ENCODE measurements at regions not wholly inside any gene's neighbourhood (a gene's known extent, or its start where the extent isn't known, plus 50 kb on each side); places are given as distances from the start of the nearest gene placed in this dataset.

GRCh38 chr2:13905831-13906230, 726.7 kb upstream of the LRATD1 start:
- no peak overlapping the region for H3K27ac ChIP-seq (ENCODE audit: low read depth)
- H3K4me1 ChIP-seq (ENCODE audit: insufficient read depth) = no peaks in the 10 kb centered on the region

GRCh38 chr2:13916066-13916465, 716.5 kb upstream of the LRATD1 start:
- Histone ChIP-seq H4K20me1 (replicated peaks; ENCODE audit: insufficient read depth) (no peaks in the 10 kb centered on the region), H3K27ac (ENCODE audit: low read depth) (no peak overlapping the region), H3K4me2 (no peak overlapping the region), H3K9me2 (ENCODE audit: insufficient read depth) (no peaks in the 10 kb centered on the region), H2AFZ (no peak overlapping the region), H3F3A (replicated peaks; ENCODE audit: low read depth) (no peaks in the 10 kb centered on the region), H3K36me3 (ENCODE audit: insufficient read depth) (no peaks in the 10 kb centered on the region; the same call in 1 of the 2 replicates), H3K4me3 (no peak overlapping the region), H3K4me1 (ENCODE audit: insufficient read depth) (peaks cover 6% of the 10 kb centered on the region; the same call in 1 of the 2 replicates), H3K79me2 (replicated peaks; ENCODE audit: insufficient read depth) (no peaks in the 10 kb centered on the region), H3K27me3 (ENCODE audit: insufficient read depth) (no peaks in the 10 kb centered on the region)
- H3K27me3 Mint-ChIP-seq (ENCODE audit: insufficient read depth, low read depth, poor library complexity) = no peaks in the 10 kb centered on the region
- H3K36me3 Mint-ChIP-seq (ENCODE audit: low read depth) = no peaks in the 10 kb centered on the region
- no peak overlapping the region for H3K4me3 Mint-ChIP-seq
- H3K27ac Mint-ChIP-seq = no peak overlapping the region
- ATAC-seq (no peak), DNase-seq (ENCODE audit: low spot score) (no peak)
- no peaks in the 10 kb centered on the region for H3K9me3 Mint-ChIP-seq
- peaks cover 10% of the 10 kb centered on the region; the same call in 2 of the 3 replicates for H3K4me1 Mint-ChIP-seq
- no peak for TF ChIP-seq ZNF114 (CRISPR knock-in tag; IDR thresholded peaks at IDR 0.05)
- no peak for TF ChIP-seq STAT1 (IDR thresholded peaks at IDR 0.05; ENCODE audit: unreplicated experiment)
- no peak for TF ChIP-seq CREB1 (CRISPR knock-in tag; IDR thresholded peaks at IDR 0.05; ENCODE audit: low read depth)
- TF ChIP-seq NANOG (IDR thresholded peaks at IDR 0.05; ENCODE audit: borderline replicate concordance) = no peak
- no peak for TF ChIP-seq CTCF (conservative IDR thresholded peaks at IDR 0.05; ENCODE audit: low read depth in 2 of 2)
- TF ChIP-seq EZH2 (IDR thresholded peaks at IDR 0.05; ENCODE audit: low read depth, unreplicated experiment) = no peak
- no peak for TF ChIP-seq EZH2phosphoT487 (IDR thresholded peaks at IDR 0.05; ENCODE audit: unreplicated experiment)
- no peak for TF ChIP-seq ZNF462 (CRISPR knock-in tag; IDR thresholded peaks at IDR 0.05)
- no peak for TF ChIP-seq JUNB (IDR thresholded peaks at IDR 0.05; ENCODE audit: unreplicated experiment)
- no peak for TF ChIP-seq POLR2AphosphoS5 (IDR thresholded peaks at IDR 0.05; ENCODE audit: low read depth)
- TF ChIP-seq REST (IDR thresholded peaks at IDR 0.05; ENCODE audit: unreplicated experiment) = no peak

More at GRCh38 chr2:13905831-13906230, 726.7 kb upstream of the LRATD1 start:
- H3K9me3 Mint-ChIP-seq = no peaks in the 10 kb centered on the region
- no peak overlapping the region for H3K4me3 ChIP-seq
- no peak for TF ChIP-seq EZH2 (IDR thresholded peaks at IDR 0.05; ENCODE audit: low read depth, unreplicated experiment)
- no peak for TF ChIP-seq CREB1 (CRISPR knock-in tag; IDR thresholded peaks at IDR 0.05; ENCODE audit: low read depth)
- no peak for TF ChIP-seq ZNF331 (CRISPR knock-in tag; IDR thresholded peaks at IDR 0.05; ENCODE audit: low read depth)
- TF ChIP-seq ZNF114 (CRISPR knock-in tag; IDR thresholded peaks at IDR 0.05) = no peak
- DNase-seq (ENCODE audit: low spot score) = no peak
- no peaks in the 10 kb centered on the region for H3K36me3 ChIP-seq (ENCODE audit: insufficient read depth)
- no peaks in the 10 kb centered on the region for H3K27me3 Mint-ChIP-seq (ENCODE audit: insufficient read depth, low read depth, poor library complexity)
- H3K9me2 ChIP-seq (ENCODE audit: insufficient read depth) = no peaks in the 10 kb centered on the region
- no peak overlapping the region for H2AFZ ChIP-seq
- no peak for ATAC-seq
- no peaks in the 10 kb centered on the region for H4K20me1 ChIP-seq (replicated peaks; ENCODE audit: insufficient read depth)
- no peaks in the 10 kb centered on the region for H3K79me2 ChIP-seq (replicated peaks; ENCODE audit: insufficient read depth)
- H3K27ac Mint-ChIP-seq = no peak overlapping the region
- H3K36me3 Mint-ChIP-seq (ENCODE audit: low read depth) = no peaks in the 10 kb centered on the region
- H3K4me3 Mint-ChIP-seq = no peak overlapping the region
- no peaks in the 10 kb centered on the region for H3K27me3 ChIP-seq (ENCODE audit: insufficient read depth)
- H3K4me1 Mint-ChIP-seq = no peaks in the 10 kb centered on the region
- no peak overlapping the region for H3K4me2 ChIP-seq
- no peaks in the 10 kb centered on the region for H3F3A ChIP-seq (replicated peaks; ENCODE audit: low read depth)
